SK-N-SH (cell line): ENCODE measurements at regions not wholly inside any gene's neighbourhood (a gene's known extent, or its start where the extent isn't known, plus 50 kb on each side); places are given as distances from the start of the nearest gene placed in this dataset.

Source experiments
- CTCF ChIA-PET: fragments of 300-600, 350-600 bp; formaldehyde crosslinking; extraction: SDS; loops from one replicate; lab custom pipeline; 2021; lab: Yijun Ruan, JAX
- POLR2A ChIA-PET: fragments of 350-600 bp; sonication (Branson Sonifier 250); formaldehyde crosslinking; extraction: SDS; loops from one replicate; lab custom pipeline; 2020; ENCODE audit warnings: antibody characterized with exemption, inconsistent platforms; lab: Yijun Ruan, JAX
- DNase-seq: peaks from one replicate; pipeline ENCODE4 v3.0.0; 2012
- H2AFZ ChIP-seq: fragments of 200-600 bp; sonication (generic); 2 replicates; pipeline ENCODE4 v1.8.1; 2016; ENCODE audit warnings: antibody characterized with exemption, mild to moderate bottlenecking, low read depth
- H3F3A ChIP-seq: fragments of 200-600 bp; sonication (generic); replicated peaks from 2 replicates; pipeline ENCODE3; 2016; ENCODE audit warnings: antibody characterized with exemption, mild to moderate bottlenecking; ENCODE audit not compliant: insufficient read depth
- H3K27ac ChIP-seq, 2 experiments: fragments of 200-500 bp in 1 of 2; fragments of 200-600 bp in 1 of 2; sonication (Bioruptor generic) in 1 of 2; sonication (generic), shearing (Covaris generic) in 1 of 2; 2 replicates each; pipeline versions ENCODE4 v1.5.1 to v1.6.1; 2014 to 2016; ENCODE audit warnings: low read depth in 2 of 2, inconsistent platforms in 1 of 2, low read length in 1 of 2, mild to moderate bottlenecking in 1 of 2, mixed read lengths in 1 of 2
- H3K27me3 ChIP-seq: fragments of 200-600 bp; sonication (generic), shearing (Covaris generic); 2 replicates; pipeline ENCODE4 v1.6.1; 2016; ENCODE audit warnings: mixed run types; ENCODE audit not compliant: insufficient read depth
- H3K36me3 ChIP-seq, 2 experiments: fragments of 200-500 bp in 1 of 2; fragments of 200-600 bp in 1 of 2; sonication (Bioruptor generic) in 1 of 2; sonication (generic) in 1 of 2; replicated peaks in 1 of 2; 2 replicates each; pipeline versions ENCODE3 to v1.5.1; 2014 to 2016; ENCODE audit warnings: low read length in 1 of 2, mild to moderate bottlenecking in 1 of 2; ENCODE audit not compliant: insufficient read depth in 2 of 2, control insufficient read depth in 1 of 2
- H3K4me1 ChIP-seq, 2 experiments: fragments of 200-500 bp in 1 of 2; fragments of 200-600 bp in 1 of 2; sonication (Bioruptor generic) in 1 of 2; sonication (generic), shearing (Covaris generic) in 1 of 2; 2 replicates each; pipeline versions ENCODE4 v1.5.1 to v1.6.1; 2014 to 2016; ENCODE audit warnings: low read depth in 1 of 2, low read length in 1 of 2, mixed run types in 1 of 2; ENCODE audit not compliant: insufficient read depth in 2 of 2, control insufficient read depth in 1 of 2
- H3K4me2 ChIP-seq: fragments of 200-600 bp; sonication (generic), shearing (Covaris generic); 2 replicates; pipeline ENCODE4 v1.6.1; 2017; ENCODE audit warnings: mixed run types
- H3K4me3 ChIP-seq, 2 experiments: fragments of 200-500 bp in 1 of 2; fragments of 200-600 bp in 1 of 2; sonication (Bioruptor generic) in 1 of 2; sonication (generic), shearing (Covaris generic) in 1 of 2; 2 replicates each; pipeline versions ENCODE4 v1.5.1 to v1.8.1; 2014 to 2016; ENCODE audit warnings: low read depth in 2 of 2, inconsistent platforms in 1 of 2, low read length in 1 of 2, mild to moderate bottlenecking in 1 of 2, mixed read lengths in 1 of 2, moderate library complexity in 1 of 2
- H3K79me2 ChIP-seq: fragments of 200-600 bp; sonication (generic); 2 replicates; pipeline ENCODE4 v1.8.1; 2017; ENCODE audit warnings: mild to moderate bottlenecking; ENCODE audit not compliant: insufficient read depth
- H3K9ac ChIP-seq: fragments of 200-600 bp; sonication (generic); 2 replicates; pipeline ENCODE4 v1.6.1; 2017; ENCODE audit warnings: mixed run types
- H3K9me2 ChIP-seq: fragments of 200-600 bp; sonication (generic); 2 replicates; pipeline ENCODE4 v1.6.1; 2017; ENCODE audit warnings: mixed run types
- H3K9me3 ChIP-seq: fragments of 200-600 bp; sonication (generic); 2 replicates; pipeline ENCODE4 v1.6.1; 2017; ENCODE audit warnings: mixed run types, mild to moderate bottlenecking, moderate library complexity
- H4K20me1 ChIP-seq: fragments of 200-600 bp; sonication (generic); 2 replicates; pipeline ENCODE4 v1.6.1; 2017; ENCODE audit warnings: mild to moderate bottlenecking, mixed run types; ENCODE audit not compliant: insufficient read depth
- ELF1 ChIP-seq: IDR thresholded peaks from 2 replicates; pipeline ENCODE4 v1.4.0; 2012
- EZH2phosphoT487 ChIP-seq: fragments of 200-600 bp; sonication (generic); IDR thresholded peaks from 2 replicates; pipeline ENCODE4 v1.6.1; 2017; ENCODE audit warnings: low read depth, mixed run types, mild to moderate bottlenecking, antibody characterized with exemption, moderate library complexity, borderline replicate concordance
- FOSL2 ChIP-seq: IDR thresholded peaks from 2 replicates; pipeline ENCODE4 v1.4.0; 2012; ENCODE audit warnings: low read depth, mild to moderate bottlenecking, moderate library complexity, borderline replicate concordance
- FOXJ3 ChIP-seq: sonication (generic); formaldehyde crosslinking; IDR thresholded peaks from 2 replicates; pipeline ENCODE4 v1.5.1; 2020; ENCODE audit warnings: mild to moderate bottlenecking, missing genetic modification reagents
- GATA2 ChIP-seq: sonication (generic); formaldehyde crosslinking; IDR thresholded peaks from 2 replicates; pipeline ENCODE4 v1.5.0; 2020; ENCODE audit warnings: mild to moderate bottlenecking, missing genetic modification reagents
- JUND ChIP-seq: IDR thresholded peaks from 2 replicates; pipeline ENCODE4 v1.4.0; 2012
- MXI1 ChIP-seq: IDR thresholded peaks from 2 replicates; pipeline ENCODE4 v1.6.1; 2012; ENCODE audit warnings: mild to moderate bottlenecking, low read depth, low read length, improper control_type of control experiment
- POLR2AphosphoS5 ChIP-seq: IDR thresholded peaks from 2 replicates; pipeline ENCODE4 v1.6.1; 2012; ENCODE audit warnings: low read depth, low read length
- RFX5 ChIP-seq: IDR thresholded peaks from 2 replicates; pipeline ENCODE4 v1.6.1; 2012; ENCODE audit warnings: mild to moderate bottlenecking, improper control_type of control experiment, low read length
- SIN3A ChIP-seq: IDR thresholded peaks from 2 replicates; pipeline ENCODE4 v1.6.1; 2012; ENCODE audit warnings: low read depth, mild to moderate bottlenecking, low read length, moderate library complexity, borderline replicate concordance
- TAF1 ChIP-seq: IDR thresholded peaks from 2 replicates; pipeline ENCODE4 v1.6.1; 2012; ENCODE audit warnings: low read depth, mild to moderate bottlenecking, low read length, moderate library complexity, borderline replicate concordance
- TCF12 ChIP-seq: IDR thresholded peaks from 2 replicates; pipeline ENCODE4 v1.4.0; 2012
- TEAD4 ChIP-seq: IDR thresholded peaks from 2 replicates; pipeline ENCODE4 v1.4.0; 2012; ENCODE audit warnings: mild to moderate bottlenecking, borderline replicate concordance; ENCODE audit not compliant: insufficient read depth
- ZBTB33 ChIP-seq: IDR thresholded peaks from 2 replicates; pipeline ENCODE4 v1.4.0; 2012; ENCODE audit warnings: low read depth, borderline replicate concordance
- WGBS: methylation state at CpG from one replicate; pipeline ENCODE4 v1.1.6; 2017; ENCODE audit warnings: low lambda C conversion rate; 5-methylcytosine and 5-hydroxymethylcytosine counted together
- TF ChIP-seq, protein P1 (sequence below): fragments of 150-350 bp; IDR thresholded peaks from 2 replicates; pipeline ENCODE4 v1.6.1; 2016; ENCODE audit warnings: mild to moderate bottlenecking, low read depth, low read length
- TF ChIP-seq, protein P2 (sequence below): IDR thresholded peaks from 2 replicates; pipeline ENCODE4 v1.4.0; 2012; ENCODE audit warnings: low read depth, borderline replicate concordance
- TF ChIP-seq, protein P3 (sequence below): IDR thresholded peaks from 2 replicates; pipeline ENCODE4; 2012
- TF ChIP-seq, protein P4 (sequence below): fragments of 150-350 bp; IDR thresholded peaks from 2 replicates; pipeline ENCODE4 v1.6.1; 2017; ENCODE audit warnings: antibody characterized with exemption, low read length, low read depth, borderline replicate concordance
- TF ChIP-seq, protein P5 (sequence below): IDR thresholded peaks from 2 replicates; pipeline ENCODE4 v1.6.1; 2012; ENCODE audit warnings: mild to moderate bottlenecking, low read depth, low read length, moderate library complexity

DNA sequence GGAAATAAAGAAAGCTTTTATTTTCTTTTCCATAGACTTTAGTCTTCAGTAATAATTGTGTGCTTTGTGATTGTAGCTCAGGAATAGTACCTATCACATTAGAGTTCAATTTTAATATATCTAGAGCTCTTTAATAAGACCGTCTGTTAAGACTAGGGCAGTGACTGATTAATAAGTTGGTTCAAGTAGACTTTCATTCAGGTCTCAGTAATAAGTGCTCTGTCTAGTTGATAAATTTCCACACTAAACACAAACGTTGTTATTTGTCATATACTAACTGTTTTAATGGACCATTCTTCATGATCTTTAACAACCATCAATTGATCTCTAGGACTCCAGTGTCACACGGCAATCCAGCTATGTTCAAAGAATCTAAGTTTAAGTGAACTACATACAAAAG lies 474.5 kb upstream of the ADGRL2 start:
- POLR2A ChIA-PET, result no interaction called here
- no peaks in the 10 kb centered on the region for H4K20me1 ChIP-seq
- H3K9ac ChIP-seq, result no peak overlapping the region
- H3K36me3 ChIP-seq, result no peaks in the 10 kb centered on the region
- H3K27ac ChIP-seq, result no peak overlapping the region
- H3K9me3 ChIP-seq, result no peaks in the 10 kb centered on the region
- H3K27me3 ChIP-seq, result no peaks in the 10 kb centered on the region
- H2AFZ ChIP-seq, result no peak overlapping the region
- DNase-seq, result no peak
- WGBS, result 74% methylated on average over 3 of the region's 3 CpGs
- TF ChIP-seq TEAD4 (no peak), RFX5 (no peak), SIN3A (no peak), FOSL2 (no peak), MXI1 (no peak), EZH2phosphoT487 (no peak), FOXJ3 (CRISPR knock-in tag) (no peak), JUND (no peak), ELF1 (no peak), TCF12 (no peak), TAF1 (no peak), ZBTB33 (no peak), POLR2AphosphoS5 (no peak), GATA2 (CRISPR knock-in tag) (no peak)
- TF ChIP-seq, protein P1, sequence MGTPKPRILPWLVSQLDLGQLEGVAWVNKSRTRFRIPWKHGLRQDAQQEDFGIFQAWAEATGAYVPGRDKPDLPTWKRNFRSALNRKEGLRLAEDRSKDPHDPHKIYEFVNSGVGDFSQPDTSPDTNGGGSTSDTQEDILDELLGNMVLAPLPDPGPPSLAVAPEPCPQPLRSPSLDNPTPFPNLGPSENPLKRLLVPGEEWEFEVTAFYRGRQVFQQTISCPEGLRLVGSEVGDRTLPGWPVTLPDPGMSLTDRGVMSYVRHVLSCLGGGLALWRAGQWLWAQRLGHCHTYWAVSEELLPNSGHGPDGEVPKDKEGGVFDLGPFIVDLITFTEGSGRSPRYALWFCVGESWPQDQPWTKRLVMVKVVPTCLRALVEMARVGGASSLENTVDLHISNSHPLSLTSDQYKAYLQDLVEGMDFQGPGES, result no peak
- TF ChIP-seq, protein P2, sequence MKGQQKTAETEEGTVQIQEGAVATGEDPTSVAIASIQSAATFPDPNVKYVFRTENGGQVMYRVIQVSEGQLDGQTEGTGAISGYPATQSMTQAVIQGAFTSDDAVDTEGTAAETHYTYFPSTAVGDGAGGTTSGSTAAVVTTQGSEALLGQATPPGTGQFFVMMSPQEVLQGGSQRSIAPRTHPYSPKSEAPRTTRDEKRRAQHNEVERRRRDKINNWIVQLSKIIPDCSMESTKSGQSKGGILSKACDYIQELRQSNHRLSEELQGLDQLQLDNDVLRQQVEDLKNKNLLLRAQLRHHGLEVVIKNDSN, result no peak
- TF ChIP-seq, protein P3, sequence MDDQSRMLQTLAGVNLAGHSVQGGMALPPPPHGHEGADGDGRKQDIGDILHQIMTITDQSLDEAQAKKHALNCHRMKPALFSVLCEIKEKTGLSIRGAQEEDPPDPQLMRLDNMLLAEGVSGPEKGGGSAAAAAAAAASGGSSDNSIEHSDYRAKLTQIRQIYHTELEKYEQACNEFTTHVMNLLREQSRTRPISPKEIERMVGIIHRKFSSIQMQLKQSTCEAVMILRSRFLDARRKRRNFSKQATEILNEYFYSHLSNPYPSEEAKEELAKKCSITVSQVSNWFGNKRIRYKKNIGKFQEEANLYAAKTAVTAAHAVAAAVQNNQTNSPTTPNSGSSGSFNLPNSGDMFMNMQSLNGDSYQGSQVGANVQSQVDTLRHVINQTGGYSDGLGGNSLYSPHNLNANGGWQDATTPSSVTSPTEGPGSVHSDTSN, result no peak
- TF ChIP-seq, protein P4, sequence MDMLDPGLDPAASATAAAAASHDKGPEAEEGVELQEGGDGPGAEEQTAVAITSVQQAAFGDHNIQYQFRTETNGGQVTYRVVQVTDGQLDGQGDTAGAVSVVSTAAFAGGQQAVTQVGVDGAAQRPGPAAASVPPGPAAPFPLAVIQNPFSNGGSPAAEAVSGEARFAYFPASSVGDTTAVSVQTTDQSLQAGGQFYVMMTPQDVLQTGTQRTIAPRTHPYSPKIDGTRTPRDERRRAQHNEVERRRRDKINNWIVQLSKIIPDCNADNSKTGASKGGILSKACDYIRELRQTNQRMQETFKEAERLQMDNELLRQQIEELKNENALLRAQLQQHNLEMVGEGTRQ, result no peak
- TF ChIP-seq, protein P5, sequence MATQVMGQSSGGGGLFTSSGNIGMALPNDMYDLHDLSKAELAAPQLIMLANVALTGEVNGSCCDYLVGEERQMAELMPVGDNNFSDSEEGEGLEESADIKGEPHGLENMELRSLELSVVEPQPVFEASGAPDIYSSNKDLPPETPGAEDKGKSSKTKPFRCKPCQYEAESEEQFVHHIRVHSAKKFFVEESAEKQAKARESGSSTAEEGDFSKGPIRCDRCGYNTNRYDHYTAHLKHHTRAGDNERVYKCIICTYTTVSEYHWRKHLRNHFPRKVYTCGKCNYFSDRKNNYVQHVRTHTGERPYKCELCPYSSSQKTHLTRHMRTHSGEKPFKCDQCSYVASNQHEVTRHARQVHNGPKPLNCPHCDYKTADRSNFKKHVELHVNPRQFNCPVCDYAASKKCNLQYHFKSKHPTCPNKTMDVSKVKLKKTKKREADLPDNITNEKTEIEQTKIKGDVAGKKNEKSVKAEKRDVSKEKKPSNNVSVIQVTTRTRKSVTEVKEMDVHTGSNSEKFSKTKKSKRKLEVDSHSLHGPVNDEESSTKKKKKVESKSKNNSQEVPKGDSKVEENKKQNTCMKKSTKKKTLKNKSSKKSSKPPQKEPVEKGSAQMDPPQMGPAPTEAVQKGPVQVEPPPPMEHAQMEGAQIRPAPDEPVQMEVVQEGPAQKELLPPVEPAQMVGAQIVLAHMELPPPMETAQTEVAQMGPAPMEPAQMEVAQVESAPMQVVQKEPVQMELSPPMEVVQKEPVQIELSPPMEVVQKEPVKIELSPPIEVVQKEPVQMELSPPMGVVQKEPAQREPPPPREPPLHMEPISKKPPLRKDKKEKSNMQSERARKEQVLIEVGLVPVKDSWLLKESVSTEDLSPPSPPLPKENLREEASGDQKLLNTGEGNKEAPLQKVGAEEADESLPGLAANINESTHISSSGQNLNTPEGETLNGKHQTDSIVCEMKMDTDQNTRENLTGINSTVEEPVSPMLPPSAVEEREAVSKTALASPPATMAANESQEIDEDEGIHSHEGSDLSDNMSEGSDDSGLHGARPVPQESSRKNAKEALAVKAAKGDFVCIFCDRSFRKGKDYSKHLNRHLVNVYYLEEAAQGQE, result no peak
- TF ChIP-seq, all 33 proteins: peak for 0
- no peak overlapping the region for H3K4me3 ChIP-seq
- no peaks in the 10 kb centered on the region for H3K79me2 ChIP-seq
- H3F3A ChIP-seq, result no peaks in the 10 kb centered on the region
- peaks cover 0 to 2% of the 10 kb centered on the region in 2 experiments; a peak in 1 of 4 replicates for H3K4me1 ChIP-seq
- H3K4me2 ChIP-seq, result no peak overlapping the region
- CTCF ChIA-PET, result interaction anchor here (1.1 to 1.7 kb wide), 2 partner anchors 10 to 20 kb away, joined by 3 to 4 read pairs; no protein-coding TSS in a partner anchor
- H3K9me2 ChIP-seq, result no peaks in the 10 kb centered on the region
